ENCODE measurements at regions not wholly inside any gene's neighbourhood (a gene's known extent, or its start where the extent isn't known, plus 50 kb on each side); places are given as distances from the start of the nearest gene placed in this dataset.

DNA sequence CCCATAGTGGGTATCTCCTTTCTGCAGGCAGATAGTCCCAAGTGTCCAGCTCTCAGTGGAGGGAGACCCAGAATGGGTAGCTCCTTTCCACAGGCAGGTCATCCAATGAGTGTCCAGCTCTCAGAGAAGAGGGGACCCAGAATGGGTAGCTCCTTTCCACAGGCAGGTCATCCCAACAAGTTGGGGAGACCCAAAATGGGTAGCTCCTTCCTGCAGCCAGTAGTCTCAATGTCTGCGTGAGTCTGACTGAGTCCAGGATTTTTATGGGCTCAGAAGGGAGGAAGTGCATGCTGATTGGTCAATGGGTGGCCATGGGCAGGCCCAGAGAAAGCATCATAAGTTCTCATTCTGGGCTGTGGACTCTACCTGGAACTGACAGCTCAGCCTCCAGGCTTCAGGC is 150.7 kb upstream of the P2RY1 start:
- RAD21 ChIA-PET (ENCODE audit: low non-redundant PET in 1 of 2, low total read pairs in 2 of 2, uncharacterized antibody in 2 of 2, unreplicated experiment in 2 of 2) = no interaction called here
- BruUV-seq (replicated peaks) = no TSS peak
- H4K20me1 ChIP-seq (ENCODE audit: insufficient read depth) = no peaks in the 10 kb centered on the region
- H3K4me1 ChIP-seq (ENCODE audit: control insufficient read depth in 1 of 2, insufficient read depth in 2 of 2, low read length in 2 of 2) = 0 out of 4 replicates have a peak, but pooled peaks cover 0 to 3% of the 10 kb centered on the region in 2 experiments
- POLR2A ChIA-PET = no interaction called here
- no peaks in the 10 kb centered on the region for H3K36me3 ChIP-seq (ENCODE audit: control insufficient read depth in 1 of 2, insufficient read depth in 2 of 2, low read length in 2 of 2)
- no peak overlapping the region for H3K9ac ChIP-seq (ENCODE audit: low read length)
- DNase-seq (ENCODE audit: low read depth, low spot score) = no peak
- H3K79me2 ChIP-seq (ENCODE audit: insufficient read depth, low read length) = no peaks in the 10 kb centered on the region
- H3K4me3 ChIP-seq (replicated peaks in 1 of 2; ENCODE audit: low read depth in 1 of 2, low read length in 2 of 2) = no peak overlapping the region
- H3K9me3 ChIP-seq (ENCODE audit: control insufficient read depth in 1 of 2, insufficient read depth in 1 of 2, low read depth in 1 of 2, low read length in 2 of 2) = peaks cover 0 to 5% of the 10 kb centered on the region in 2 experiments; a peak in 1 of 4 replicates
- H3K27me3 ChIP-seq (ENCODE audit: insufficient read depth, low read length) = no peaks in the 10 kb centered on the region
- H3K9me2 ChIP-seq (ENCODE audit: insufficient read depth) = no peaks in the 10 kb centered on the region
- H2AFZ ChIP-seq (ENCODE audit: low read depth, low read length, poor library complexity, severe bottlenecking) = no peak overlapping the region
- CTCF ChIA-PET = no interaction called here
- TF ChIP-seq, protein P1, sequence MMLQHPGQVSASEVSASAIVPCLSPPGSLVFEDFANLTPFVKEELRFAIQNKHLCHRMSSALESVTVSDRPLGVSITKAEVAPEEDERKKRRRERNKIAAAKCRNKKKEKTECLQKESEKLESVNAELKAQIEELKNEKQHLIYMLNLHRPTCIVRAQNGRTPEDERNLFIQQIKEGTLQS (IDR thresholded peaks at IDR 0.05) = no peak
- TF ChIP-seq EZH2 (IDR thresholded peaks at IDR 0.05) = no peak
- TF ChIP-seq POLR2A (IDR thresholded peaks at IDR 0.05; ENCODE audit: borderline replicate concordance, extremely low read depth, insufficient read depth, insufficient read length) = no peak
- TF ChIP-seq CBX3 (IDR thresholded peaks at IDR 0.05; ENCODE audit: low read depth) = no peak
- TF ChIP-seq, protein P2, sequence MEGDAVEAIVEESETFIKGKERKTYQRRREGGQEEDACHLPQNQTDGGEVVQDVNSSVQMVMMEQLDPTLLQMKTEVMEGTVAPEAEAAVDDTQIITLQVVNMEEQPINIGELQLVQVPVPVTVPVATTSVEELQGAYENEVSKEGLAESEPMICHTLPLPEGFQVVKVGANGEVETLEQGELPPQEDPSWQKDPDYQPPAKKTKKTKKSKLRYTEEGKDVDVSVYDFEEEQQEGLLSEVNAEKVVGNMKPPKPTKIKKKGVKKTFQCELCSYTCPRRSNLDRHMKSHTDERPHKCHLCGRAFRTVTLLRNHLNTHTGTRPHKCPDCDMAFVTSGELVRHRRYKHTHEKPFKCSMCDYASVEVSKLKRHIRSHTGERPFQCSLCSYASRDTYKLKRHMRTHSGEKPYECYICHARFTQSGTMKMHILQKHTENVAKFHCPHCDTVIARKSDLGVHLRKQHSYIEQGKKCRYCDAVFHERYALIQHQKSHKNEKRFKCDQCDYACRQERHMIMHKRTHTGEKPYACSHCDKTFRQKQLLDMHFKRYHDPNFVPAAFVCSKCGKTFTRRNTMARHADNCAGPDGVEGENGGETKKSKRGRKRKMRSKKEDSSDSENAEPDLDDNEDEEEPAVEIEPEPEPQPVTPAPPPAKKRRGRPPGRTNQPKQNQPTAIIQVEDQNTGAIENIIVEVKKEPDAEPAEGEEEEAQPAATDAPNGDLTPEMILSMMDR (IDR thresholded peaks at IDR 0.05 in 2 of 3, conservative IDR thresholded peaks at IDR 0.05 in 1 of 3; ENCODE audit: borderline replicate concordance in 1 of 3, insufficient read depth in 1 of 3, low read depth in 2 of 3, low read length in 2 of 3) = no peak
- no peak for TF ChIP-seq EZH2phosphoT487 (IDR thresholded peaks at IDR 0.05; ENCODE audit: borderline replicate concordance)
- no peak for TF ChIP-seq CEBPB (IDR thresholded peaks at IDR 0.05; ENCODE audit: low read depth)
- no peak for TF ChIP-seq YY1 (IDR thresholded peaks at IDR 0.05; ENCODE audit: extremely low read depth, insufficient replicate concordance, low read depth, low read length)
- TF ChIP-seq SP1 (IDR thresholded peaks at IDR 0.05; ENCODE audit: low read depth) = no peak
- TF ChIP-seq JUND (IDR thresholded peaks at IDR 0.05) = no peak
- TF ChIP-seq FOSL1 (IDR thresholded peaks at IDR 0.05; ENCODE audit: low read depth) = no peak
- TF ChIP-seq ZNF274 (IDR thresholded peaks at IDR 0.05; ENCODE audit: low read depth, low read length) = no peak
- TF ChIP-seq ELF1 (IDR thresholded peaks at IDR 0.05; ENCODE audit: borderline replicate concordance, low read depth) = no peak
- TF ChIP-seq, protein P3, sequence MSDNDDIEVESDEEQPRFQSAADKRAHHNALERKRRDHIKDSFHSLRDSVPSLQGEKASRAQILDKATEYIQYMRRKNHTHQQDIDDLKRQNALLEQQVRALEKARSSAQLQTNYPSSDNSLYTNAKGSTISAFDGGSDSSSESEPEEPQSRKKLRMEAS (IDR thresholded peaks at IDR 0.05) = no peak
- no peak for TF ChIP-seq SIN3A (IDR thresholded peaks at IDR 0.05; ENCODE audit: low read depth)
- TF ChIP-seq SRF (IDR thresholded peaks at IDR 0.05; ENCODE audit: low read depth) = no peak
- TF ChIP-seq ZFX (IDR thresholded peaks at IDR 0.05) = no peak
- H3K27ac ChIP-seq (ENCODE audit: low read depth, low read length) = no peak overlapping the region
- no peak for ATAC-seq
- intact Hi-C loops (cut with micrococcal nuclease) = no loop called here
- H3K4me2 ChIP-seq (ENCODE audit: low read length) = no peak overlapping the region
